Activated CD8-positive, alpha-beta memory T cell treated with anti-CD3 and anti-CD28 coated beads, Interleukin-2, amount 10 ng/mL, durations not matched to agents 7 days and 5 days (primary cell): ENCODE measurements at regions not wholly inside any gene's neighbourhood (a gene's known extent, or its start where the extent isn't known, plus 50 kb on each side); places are given as distances from the start of the nearest gene placed in this dataset.
"Not testable (repeated sequence)": the region's sequence is repeated elsewhere in the genome, so short reads cannot be mapped to it uniquely, and the experiment has no call there.

Source experiments
- ATAC-seq: fragments of 150-1000 bp; cut with Tn5 transposase; one replicate; pipeline ENCODE4 v1.10.0; 2021; ENCODE audit warnings: moderate library complexity
- CTCF ChIA-PET: fragments of 350-600 bp; sonication (Branson Sonifier 250); formaldehyde crosslinking; loops from one replicate; lab custom pipeline; 2021; ENCODE audit warnings: antibody characterized with exemption; lab: Charles Lee
- DNase-seq: peaks from one replicate; pipeline ENCODE4 v3.0.0-alpha.2; 2020
- H3K27ac Mint-ChIP-seq: one replicate; pipeline ENCODE4 v1.8.0; 2021; ENCODE audit warnings: mild to moderate bottlenecking, mixed read lengths
- H3K27me3 Mint-ChIP-seq: one replicate; pipeline ENCODE4 v1.8.0; 2021; ENCODE audit warnings: mixed read lengths
- H3K36me3 Mint-ChIP-seq: one replicate; pipeline ENCODE4 v1.8.0; 2021; ENCODE audit warnings: mild to moderate bottlenecking, mixed read lengths
- H3K4me1 Mint-ChIP-seq: one replicate; pipeline ENCODE4 v1.8.0; 2021; ENCODE audit warnings: mixed read lengths
- H3K4me3 Mint-ChIP-seq: one replicate; pipeline ENCODE4 v1.8.0; 2021; ENCODE audit warnings: mild to moderate bottlenecking, moderate library complexity, mixed read lengths
- H3K9me3 Mint-ChIP-seq: one replicate; pipeline ENCODE4 v1.8.0; 2022; ENCODE audit warnings: low read depth, mixed read lengths

- Mint-ChIP-seq H3K27ac (no peak overlapping the region), H3K4me3 (no peak overlapping the region), H3K9me3 (no peaks in the 10 kb centered on the region), H3K4me1 (peaks cover 10% of the 10 kb centered on the region), H3K36me3 (no peaks in the 10 kb centered on the region), H3K27me3 (peaks cover 36% of the 10 kb centered on the region)
- DNase-seq: no peak
- CTCF ChIA-PET: interaction anchor here (1.1 to 2.7 kb wide), 5 partner anchors 16 to 159 kb away, joined by 3 to 36 read pairs (median 10); no protein-coding TSS in a partner anchor
- no peak for ATAC-seq
Measured at GRCh38 chr2:204143216-204144014, 206.9 kb downstream of the ICOS start.

- ATAC-seq (no peak), DNase-seq (no peak)
- no peak overlapping the region for H3K27ac Mint-ChIP-seq
- H3K9me3 Mint-ChIP-seq: no peaks in the 10 kb centered on the region
- peaks cover 12% of the 10 kb centered on the region for H3K4me1 Mint-ChIP-seq
- no peak overlapping the region for H3K4me3 Mint-ChIP-seq
- CTCF ChIA-PET: interaction anchor here (0.7 to 2.7 kb wide), 10 partner anchors 10 to 217 kb away, joined by 3 to 36 read pairs (median 8); no protein-coding TSS in a partner anchor
- H3K27me3 Mint-ChIP-seq: peaks cover 41% of the 10 kb centered on the region
- H3K36me3 Mint-ChIP-seq: no peaks in the 10 kb centered on the region
Measured at GRCh38 chr2:204144492-204144891, 207.9 kb downstream of the ICOS start.

DNA sequence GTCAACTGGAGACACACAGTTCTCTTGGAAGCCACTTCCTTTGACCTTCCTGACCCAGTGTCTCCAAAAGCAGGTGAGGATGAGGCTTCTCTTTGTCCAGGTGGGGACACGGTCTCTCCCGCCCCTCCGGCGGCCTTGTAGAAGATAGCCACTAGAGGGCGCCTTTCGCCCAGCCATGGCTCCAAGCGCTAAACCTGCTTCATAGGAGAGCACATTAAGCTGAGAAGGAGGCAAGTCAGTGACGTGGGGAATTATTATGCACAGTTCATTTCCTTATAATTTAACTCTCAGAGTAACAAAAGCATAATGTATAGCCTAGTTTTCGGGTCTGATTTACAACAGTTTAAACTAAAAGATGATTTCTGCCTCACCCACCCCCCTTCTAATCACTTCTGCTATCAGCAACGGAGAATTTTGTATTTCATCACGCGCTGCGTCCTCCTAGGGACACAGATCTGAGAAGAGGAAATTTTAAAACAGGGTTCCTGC, 208.7 kb downstream of the ICOS start:
- peaks cover 13% of the 10 kb centered on the region for H3K4me1 Mint-ChIP-seq
- ATAC-seq: peak; percentile 99
- no peaks in the 10 kb centered on the region for H3K9me3 Mint-ChIP-seq
- H3K4me3 Mint-ChIP-seq: peak overlapping the region; percentile 69
- H3K36me3 Mint-ChIP-seq: no peaks in the 10 kb centered on the region
- CTCF ChIA-PET: interaction anchor here (0.6 to 2.7 kb wide), 21 partner anchors 9 to 218 kb away, joined by 3 to 36 read pairs (median 6); no protein-coding TSS in a partner anchor
- H3K27ac Mint-ChIP-seq: peak overlapping the region; percentile 65
- peak; percentile 86 for DNase-seq
- peaks cover 39% of the 10 kb centered on the region for H3K27me3 Mint-ChIP-seq

- Mint-ChIP-seq H3K27me3 (peaks cover 36% of the 10 kb centered on the region), H3K4me1 (peaks cover 13% of the 10 kb centered on the region), H3K4me3 (peak overlapping the region; percentile 69), H3K36me3 (no peaks in the 10 kb centered on the region), H3K9me3 (no peaks in the 10 kb centered on the region), H3K27ac (peak overlapping the region; percentile 11)
- ATAC-seq (peak; percentile 17), DNase-seq (no peak)
- CTCF ChIA-PET: interaction anchor here (0.6 to 2.7 kb wide), 20 partner anchors 9 to 176 kb away, joined by 3 to 36 read pairs (median 6); no protein-coding TSS in a partner anchor
Measured at GRCh38 chr2:204145791-204146190, 209.2 kb downstream of the ICOS start.

DNA sequence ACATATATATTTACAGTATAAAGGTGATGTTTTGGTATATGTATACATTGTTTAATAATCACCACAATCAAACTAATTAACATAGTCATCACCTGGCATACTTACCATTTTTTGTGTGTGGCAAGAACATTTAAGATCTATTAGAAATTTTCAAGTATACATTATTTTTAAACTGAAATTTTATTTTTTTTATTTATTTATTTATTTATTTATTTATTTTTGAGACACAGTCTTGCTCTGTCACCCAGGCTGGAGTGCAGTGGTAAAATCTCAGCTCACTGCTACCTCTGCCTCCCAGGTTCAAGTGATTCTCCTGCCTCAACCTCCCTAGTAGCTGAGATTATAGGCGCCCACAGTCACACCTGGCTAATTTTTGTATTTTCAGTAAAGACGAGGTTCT, 210.5 kb downstream of the ICOS start:
- not testable (repeated sequence) for H3K27ac Mint-ChIP-seq, H3K36me3 Mint-ChIP-seq, H3K4me3 Mint-ChIP-seq, ATAC-seq, DNase-seq, H3K9me3 Mint-ChIP-seq
- H3K4me1 Mint-ChIP-seq: peaks cover 13% of the 10 kb centered on the region
- CTCF ChIA-PET: interaction anchor here (1.0 kb wide), 1 partner anchor 31 kb away, joined by 3 read pairs; no protein-coding TSS in a partner anchor
- peaks cover 38% of the 10 kb centered on the region for H3K27me3 Mint-ChIP-seq

DNA sequence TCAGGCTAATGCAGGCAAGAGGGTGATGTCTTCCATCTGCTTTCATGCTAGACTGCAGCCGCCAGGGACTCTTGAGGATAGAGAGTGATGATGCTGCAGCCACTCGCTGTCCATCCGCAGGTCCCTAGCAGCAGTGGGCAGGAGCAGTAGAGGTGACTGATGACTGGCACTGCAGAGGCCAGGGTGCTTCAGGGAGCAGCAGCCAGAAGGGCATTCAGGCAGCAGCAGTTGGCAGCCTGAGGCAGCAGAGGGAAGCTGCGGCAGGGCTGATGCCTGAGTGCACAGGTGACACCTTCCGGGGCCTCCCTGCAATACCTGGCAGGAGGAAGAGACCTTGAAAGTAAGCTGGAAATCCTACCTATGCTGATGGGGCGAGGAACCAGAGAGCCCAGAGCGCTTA, 214.2 kb downstream of the ICOS start:
- ATAC-seq: no peak
- no peak for DNase-seq
- Mint-ChIP-seq H3K4me1 (peaks cover 5% of the 10 kb centered on the region), H3K36me3 (no peaks in the 10 kb centered on the region), H3K4me3 (no peak overlapping the region), H3K27ac (no peak overlapping the region), H3K9me3 (no peaks in the 10 kb centered on the region), H3K27me3 (peaks cover 31% of the 10 kb centered on the region)
- CTCF ChIA-PET: interaction anchor here (1.6 kb wide), 2 partner anchors 27 to 37 kb away, joined by 3 to 6 read pairs; no protein-coding TSS in a partner anchor

DNA sequence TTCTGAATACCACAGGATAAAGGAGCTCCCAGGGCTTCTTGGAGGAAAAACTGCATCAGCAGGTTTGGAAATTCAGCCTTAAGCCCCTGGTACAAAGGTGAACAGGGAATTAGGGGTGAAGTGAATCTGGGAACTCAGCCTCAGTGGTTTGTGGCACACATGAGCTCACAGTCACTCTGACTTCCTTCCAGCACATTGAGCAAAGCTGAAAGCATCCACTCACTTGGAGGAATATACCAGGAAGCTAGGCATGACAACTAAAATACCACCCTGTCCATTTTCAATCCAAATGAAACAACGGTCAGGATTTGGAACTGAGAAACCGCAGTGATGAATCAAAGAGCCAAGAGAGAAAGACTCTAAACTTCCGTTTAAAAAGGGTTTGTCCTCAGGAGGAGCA, 216.1 kb downstream of the ICOS start:
- H3K27me3 Mint-ChIP-seq: peaks cover 24% of the 10 kb centered on the region
- H3K4me3 Mint-ChIP-seq: no peak overlapping the region
- no peaks in the 10 kb centered on the region for H3K36me3 Mint-ChIP-seq
- H3K9me3 Mint-ChIP-seq: no peaks in the 10 kb centered on the region
- ATAC-seq: no peak
- H3K4me1 Mint-ChIP-seq: peaks cover 2% of the 10 kb centered on the region
- CTCF ChIA-PET: interaction anchor here (0.9 to 1.5 kb wide), 3 partner anchors 11 to 27 kb away, joined by 3 to 5 read pairs (median 4); no protein-coding TSS in a partner anchor
- no peak overlapping the region for H3K27ac Mint-ChIP-seq
- DNase-seq: no peak

DNA sequence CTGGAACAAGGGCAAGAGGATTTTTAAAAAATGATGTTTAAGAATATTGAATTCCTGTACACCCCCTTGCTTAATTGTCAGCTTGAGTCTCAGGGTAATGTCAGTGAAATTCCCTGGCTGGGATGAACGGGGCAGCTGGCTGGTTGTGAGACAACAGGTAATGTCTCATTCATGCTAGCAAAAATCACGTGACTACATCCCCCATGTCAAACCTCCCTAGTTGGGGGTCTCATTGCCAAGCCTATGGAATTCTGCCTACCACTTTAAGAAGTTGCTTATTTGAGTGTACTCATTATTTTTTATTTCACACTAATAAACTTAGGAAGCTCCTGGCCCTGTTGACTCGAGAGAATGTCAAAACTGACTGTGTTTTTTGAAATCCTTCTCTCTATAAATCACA, 218.3 kb downstream of the ICOS start:
- H3K4me1 Mint-ChIP-seq: no peaks in the 10 kb centered on the region
- H3K36me3 Mint-ChIP-seq: no peaks in the 10 kb centered on the region
- no peak for DNase-seq
- CTCF ChIA-PET: interaction anchor here (0.8 to 2.1 kb wide), 2 partner anchors 9 to 23 kb away, joined by 3 to 10 read pairs; no protein-coding TSS in a partner anchor
- H3K4me3 Mint-ChIP-seq: no peak overlapping the region
- peaks cover 10% of the 10 kb centered on the region for H3K27me3 Mint-ChIP-seq
- no peak overlapping the region for H3K27ac Mint-ChIP-seq
- H3K9me3 Mint-ChIP-seq: no peaks in the 10 kb centered on the region
- no peak for ATAC-seq

GRCh38 chr2:204156456-204156855, 219.9 kb downstream of the ICOS start:
- no peak for ATAC-seq
- Mint-ChIP-seq H3K4me1 (no peaks in the 10 kb centered on the region), H3K36me3 (no peaks in the 10 kb centered on the region), H3K27me3 (peaks cover 7% of the 10 kb centered on the region), H3K27ac (no peak overlapping the region), H3K4me3 (no peak overlapping the region), H3K9me3 (no peaks in the 10 kb centered on the region)
- DNase-seq: no peak
- CTCF ChIA-PET: interaction anchor here (1.0 kb wide), 1 partner anchor 11 kb away, joined by 3 read pairs; no protein-coding TSS in a partner anchor

DNA sequence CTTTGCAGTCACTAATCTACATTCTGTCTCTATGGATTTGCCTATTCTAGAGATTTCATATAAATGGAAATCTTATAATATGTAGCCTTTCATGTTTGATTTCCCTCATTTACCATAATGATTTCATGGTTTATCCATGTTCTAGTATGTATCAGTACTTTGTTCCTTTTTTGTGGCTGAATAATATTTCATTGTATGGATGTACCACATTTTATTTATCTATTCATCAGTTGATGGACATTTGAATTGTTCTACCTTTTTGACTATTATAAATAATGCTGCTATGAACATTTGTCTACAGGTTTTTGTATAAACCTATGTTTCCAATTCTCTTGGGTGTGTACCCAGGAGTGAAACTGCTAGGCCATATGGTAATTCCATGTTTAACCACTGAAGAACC, 221.1 kb downstream of the ICOS start:
- DNase-seq (no peak), ATAC-seq (no peak)
- Mint-ChIP-seq H3K4me3 (no peak overlapping the region), H3K27ac (no peak overlapping the region), H3K27me3 (peaks cover 6% of the 10 kb centered on the region), H3K9me3 (no peaks in the 10 kb centered on the region), H3K36me3 (no peaks in the 10 kb centered on the region), H3K4me1 (no peaks in the 10 kb centered on the region)
- CTCF ChIA-PET: no interaction called here

GRCh38 chr2:204159526-204159925, 223.0 kb downstream of the ICOS start:
- Mint-ChIP-seq H3K4me3 (no peak overlapping the region), H3K27ac (no peak overlapping the region), H3K36me3 (no peaks in the 10 kb centered on the region), H3K4me1 (no peaks in the 10 kb centered on the region), H3K27me3 (peaks cover 5% of the 10 kb centered on the region), H3K9me3 (no peaks in the 10 kb centered on the region)
- CTCF ChIA-PET: interaction anchor here (4.0 kb wide), 1 partner anchor 17 kb away, joined by 18 read pairs; no protein-coding TSS in a partner anchor
- DNase-seq (no peak), ATAC-seq (no peak)

DNA sequence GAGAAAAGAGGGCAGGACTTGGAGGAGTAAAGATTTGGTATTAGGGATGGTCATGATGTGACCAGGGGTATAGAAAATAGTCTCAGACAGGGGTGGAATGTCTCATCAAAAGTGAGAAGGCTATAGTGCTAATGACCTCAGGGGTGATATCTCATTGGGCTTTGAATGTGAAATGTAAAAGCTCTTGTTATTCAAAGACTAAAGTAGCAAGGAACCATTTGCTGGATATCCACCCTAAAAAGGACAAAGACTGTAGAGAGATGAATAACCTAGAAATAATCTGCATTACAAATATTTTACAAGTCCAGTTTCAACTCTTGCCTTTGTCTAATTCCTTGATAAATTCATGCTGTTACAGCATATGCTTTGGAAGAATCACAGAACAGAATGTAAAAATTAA, 224.4 kb downstream of the ICOS start:
- no peak for ATAC-seq

GRCh38 chr2:204161886-204162285, 225.3 kb downstream of the ICOS start:
- no peak for ATAC-seq
- no peak for DNase-seq
- H3K4me3 Mint-ChIP-seq: no peak overlapping the region
- no peaks in the 10 kb centered on the region for H3K9me3 Mint-ChIP-seq
- CTCF ChIA-PET: interaction anchor here (1.6 to 4.0 kb wide), 2 partner anchors 15 to 17 kb away, joined by 7 to 18 read pairs; no protein-coding TSS in a partner anchor
- peaks cover 9% of the 10 kb centered on the region for H3K27me3 Mint-ChIP-seq
- no peak overlapping the region for H3K27ac Mint-ChIP-seq
- H3K36me3 Mint-ChIP-seq: no peaks in the 10 kb centered on the region
- H3K4me1 Mint-ChIP-seq: no peaks in the 10 kb centered on the region

More for the DNA sequence above, 224.4 kb downstream of the ICOS start:
- Mint-ChIP-seq H3K4me1 (no peaks in the 10 kb centered on the region), H3K27ac (no peak overlapping the region), H3K36me3 (no peaks in the 10 kb centered on the region), H3K27me3 (peaks cover 9% of the 10 kb centered on the region), H3K4me3 (no peak overlapping the region), H3K9me3 (no peaks in the 10 kb centered on the region)
- CTCF ChIA-PET: interaction anchor here (1.6 to 4.0 kb wide), 2 partner anchors 15 to 16 kb away, joined by 7 to 18 read pairs; no protein-coding TSS in a partner anchor
- DNase-seq: no peak
